PC-3 (cell line): ENCODE measurements at regions not wholly inside any gene's neighbourhood (a gene's known extent, or its start where the extent isn't known, plus 50 kb on each side); places are given as distances from the start of the nearest gene placed in this dataset.

ENCODE experiments used
- ATAC-seq: fragments of 200-7000 bp; cut with Tn5 transposase; 2 replicates; pipeline ENCODE4 v1.9.1; 2020; ENCODE audit warnings: mild to moderate bottlenecking, moderate library complexity
- BruUV-seq: library from RNA; stranded (reverse); fragments of 400-500 nt; replicated peaks from 2 replicates; lab custom pipeline; 2021; lab: Mats Ljungman, UMichigan
- CTCF ChIA-PET: fragments of 300-600 bp; sonication (Branson Sonifier 250); formaldehyde crosslinking; loops from one replicate; lab custom pipeline; 2022; ENCODE audit warnings: antibody characterized with exemption; lab: Charles Lee
- POLR2A ChIA-PET: fragments of 300-600 bp; sonication (Branson Sonifier 250); formaldehyde crosslinking; loops from one replicate; lab custom pipeline; 2022; ENCODE audit warnings: antibody characterized with exemption; ENCODE audit not compliant: unreplicated experiment; lab: Charles Lee
- DNase-seq: peaks from one replicate; pipeline ENCODE4 v3.0.0-alpha.2; 2015
- H2AFZ ChIP-seq: fragments of 300-600 bp; sonication (generic); 2 replicates; pipeline ENCODE4 v1.6.0; 2016; ENCODE audit warnings: antibody characterized with exemption, low read length
- H3F3A ChIP-seq: fragments of 300-600 bp; sonication (generic); one replicate; pipeline ENCODE4 v1.6.0; 2017; ENCODE audit warnings: antibody characterized with exemption, low read length, control low read depth, mild to moderate bottlenecking; ENCODE audit not compliant: unreplicated experiment
- H3K27ac ChIP-seq: fragments of 300-600 bp; sonication (generic); 2 replicates; pipeline ENCODE4 v1.5.1; 2016; ENCODE audit warnings: mild to moderate bottlenecking, low read length
- H3K27me3 ChIP-seq: fragments of 300-600 bp; sonication (generic); 2 replicates; pipeline ENCODE4 v1.6.1; 2016; ENCODE audit warnings: low read length, mixed read lengths
- H3K36me3 ChIP-seq: fragments of 300-600 bp; sonication (generic); 2 replicates; pipeline ENCODE4 v1.6.1; 2016; ENCODE audit warnings: low read depth, mixed run types, low read length, mixed read lengths
- H3K4me1 ChIP-seq: fragments of 300-600 bp; sonication (generic); 2 replicates; pipeline ENCODE4 v1.5.1; 2016; ENCODE audit warnings: low read length; ENCODE audit not compliant: insufficient read depth
- H3K4me2 ChIP-seq: fragments of 300-600 bp; sonication (generic); 2 replicates; pipeline ENCODE4 v1.6.0; 2016; ENCODE audit warnings: low read length
- H3K4me3 ChIP-seq: fragments of 300-600 bp; sonication (generic); 2 replicates; pipeline ENCODE4 v1.5.1; 2016; ENCODE audit warnings: mild to moderate bottlenecking, low read length, mixed read lengths
- H3K79me2 ChIP-seq: fragments of 300-600 bp; sonication (generic); 2 replicates; pipeline ENCODE4 v1.6.1; 2017; ENCODE audit warnings: low read length, mixed read lengths
- H3K9ac ChIP-seq: fragments of 300-600 bp; sonication (generic); 2 replicates; pipeline ENCODE4 v1.6.0; 2016; ENCODE audit warnings: mild to moderate bottlenecking, low read length
- H3K9me2 ChIP-seq: fragments of 300-600 bp; sonication (generic); replicated peaks from 2 replicates; pipeline ENCODE4 v1.6.1; 2016; ENCODE audit warnings: mixed run types, low read length, mixed read lengths
- H3K9me3 ChIP-seq: fragments of 300-600 bp; sonication (generic); 2 replicates; pipeline ENCODE4 v1.6.1; 2016; ENCODE audit warnings: low read length, mixed read lengths
- H4K20me1 ChIP-seq: fragments of 300-600 bp; sonication (generic); 2 replicates; pipeline ENCODE4 v1.6.1; 2016; ENCODE audit warnings: low read length, mixed read lengths
- EZH2 ChIP-seq: fragments of 300-600 bp; sonication (generic); IDR thresholded peaks from one replicate; pipeline ENCODE4 v1.6.1; 2017; ENCODE audit warnings: antibody characterized with exemption, mild to moderate bottlenecking, low read length; ENCODE audit not compliant: unreplicated experiment
- EZH2phosphoT487 ChIP-seq: fragments of 300-600 bp; sonication (generic); IDR thresholded peaks from 2 replicates; pipeline ENCODE4 v1.6.1; 2018; ENCODE audit warnings: mild to moderate bottlenecking, antibody characterized with exemption, low read length, borderline replicate concordance
- intact Hi-C: fragments of 100-400 bp; cut with micrococcal nuclease; formaldehyde crosslinking; loops from 2 replicates; pipeline ENCODE4 v1.9.0; 2023
- TF ChIP-seq, protein P1 (sequence below): fragments of 300-600 bp; sonication (generic); conservative IDR thresholded peaks from 2 replicates; pipeline ENCODE4 v1.5.1; 2017; ENCODE audit warnings: antibody characterized with exemption, low read depth, mild to moderate bottlenecking, low read length

DNA sequence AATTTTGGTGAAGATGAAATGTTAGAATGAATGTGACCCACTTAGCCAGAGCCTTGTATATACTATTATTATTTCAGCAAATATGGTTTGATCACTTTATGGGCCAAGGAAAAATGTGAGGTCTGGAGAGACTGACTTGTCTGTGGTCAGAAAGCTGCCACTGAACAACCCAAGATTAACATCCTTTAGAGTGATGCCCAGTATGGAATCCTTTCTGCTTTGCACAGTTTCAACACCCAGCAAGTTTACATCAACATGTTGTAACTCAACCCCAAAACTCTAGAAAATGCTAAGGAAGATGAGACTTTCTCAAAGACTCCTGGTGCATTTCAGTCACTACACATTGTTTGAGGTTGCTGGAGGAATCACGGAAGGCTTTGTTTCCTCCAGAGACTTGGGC, 107.7 kb downstream of the SNX19 start:
- H2AFZ ChIP-seq: no peak overlapping the region
- CTCF ChIA-PET: no interaction called here
- POLR2A ChIA-PET: no interaction called here
- no peak overlapping the region for H3K4me3 ChIP-seq
- no TSS peak for BruUV-seq
- DNase-seq (no peak), ATAC-seq (no peak)
- H3K9ac ChIP-seq: no peak overlapping the region
- H4K20me1 ChIP-seq: no peaks in the 10 kb centered on the region
- H3K27me3 ChIP-seq: no peaks in the 10 kb centered on the region
- H3F3A ChIP-seq: no peaks in the 10 kb centered on the region
- H3K36me3 ChIP-seq: no peaks in the 10 kb centered on the region
- no peaks in the 10 kb centered on the region for H3K9me2 ChIP-seq
- H3K4me2 ChIP-seq: no peak overlapping the region
- H3K4me1 ChIP-seq: no peaks in the 10 kb centered on the region
- no peaks in the 10 kb centered on the region for H3K79me2 ChIP-seq
- intact Hi-C loops: no loop called here
- H3K27ac ChIP-seq: no peak overlapping the region
- H3K9me3 ChIP-seq: no peaks in the 10 kb centered on the region
- TF ChIP-seq EZH2phosphoT487: no peak
- no peak for TF ChIP-seq EZH2
- TF ChIP-seq, protein P1, sequence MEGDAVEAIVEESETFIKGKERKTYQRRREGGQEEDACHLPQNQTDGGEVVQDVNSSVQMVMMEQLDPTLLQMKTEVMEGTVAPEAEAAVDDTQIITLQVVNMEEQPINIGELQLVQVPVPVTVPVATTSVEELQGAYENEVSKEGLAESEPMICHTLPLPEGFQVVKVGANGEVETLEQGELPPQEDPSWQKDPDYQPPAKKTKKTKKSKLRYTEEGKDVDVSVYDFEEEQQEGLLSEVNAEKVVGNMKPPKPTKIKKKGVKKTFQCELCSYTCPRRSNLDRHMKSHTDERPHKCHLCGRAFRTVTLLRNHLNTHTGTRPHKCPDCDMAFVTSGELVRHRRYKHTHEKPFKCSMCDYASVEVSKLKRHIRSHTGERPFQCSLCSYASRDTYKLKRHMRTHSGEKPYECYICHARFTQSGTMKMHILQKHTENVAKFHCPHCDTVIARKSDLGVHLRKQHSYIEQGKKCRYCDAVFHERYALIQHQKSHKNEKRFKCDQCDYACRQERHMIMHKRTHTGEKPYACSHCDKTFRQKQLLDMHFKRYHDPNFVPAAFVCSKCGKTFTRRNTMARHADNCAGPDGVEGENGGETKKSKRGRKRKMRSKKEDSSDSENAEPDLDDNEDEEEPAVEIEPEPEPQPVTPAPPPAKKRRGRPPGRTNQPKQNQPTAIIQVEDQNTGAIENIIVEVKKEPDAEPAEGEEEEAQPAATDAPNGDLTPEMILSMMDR: no peak

- Histone ChIP-seq H3K4me1 (no peaks in the 10 kb centered on the region), H3K4me3 (no peak overlapping the region), H3K4me2 (no peak overlapping the region), H3K9me3 (no peaks in the 10 kb centered on the region), H3K9ac (no peak overlapping the region), H2AFZ (no peak overlapping the region), H3K27me3 (no peaks in the 10 kb centered on the region), H3K79me2 (no peaks in the 10 kb centered on the region), H3F3A (no peaks in the 10 kb centered on the region), H3K9me2 (no peaks in the 10 kb centered on the region), H3K27ac (no peak overlapping the region), H3K36me3 (no peaks in the 10 kb centered on the region), H4K20me1 (no peaks in the 10 kb centered on the region)
- ChIA-PET POLR2A (no interaction called here), CTCF (no interaction called here)
- no TSS peak for BruUV-seq
- DNase-seq: no peak
- TF ChIP-seq, protein P1: no peak
- TF ChIP-seq EZH2: no peak
- TF ChIP-seq EZH2phosphoT487: no peak
- ATAC-seq: no peak
- intact Hi-C loops: no loop called here
Measured at GRCh38 chr11:130813196-130813595, 103.1 kb downstream of the SNX19 start.

- intact Hi-C loops: no loop called here
- POLR2A ChIA-PET: no interaction called here
- BruUV-seq: no TSS peak
Measured at GRCh38 chr11:130813638-130814037, 102.6 kb downstream of the SNX19 start.

More at GRCh38 chr11:130813638-130814037, 102.6 kb downstream of the SNX19 start:
- no peaks in the 10 kb centered on the region for H3K4me1 ChIP-seq
- H4K20me1 ChIP-seq: no peaks in the 10 kb centered on the region
- ATAC-seq: no peak
- no peak for DNase-seq
- H3K79me2 ChIP-seq: no peaks in the 10 kb centered on the region
- no peak overlapping the region for H3K4me2 ChIP-seq
- H3K9ac ChIP-seq: no peak overlapping the region
- TF ChIP-seq, protein P1: no peak
- TF ChIP-seq EZH2 (no peak), EZH2phosphoT487 (no peak)
- H3K27ac ChIP-seq: no peak overlapping the region
- CTCF ChIA-PET: no interaction called here
- no peak overlapping the region for H2AFZ ChIP-seq
- no peak overlapping the region for H3K4me3 ChIP-seq
- no peaks in the 10 kb centered on the region for H3K9me2 ChIP-seq
- no peaks in the 10 kb centered on the region for H3F3A ChIP-seq
- no peaks in the 10 kb centered on the region for H3K27me3 ChIP-seq
- no peaks in the 10 kb centered on the region for H3K36me3 ChIP-seq
- H3K9me3 ChIP-seq: no peaks in the 10 kb centered on the region
